Stomach smooth muscle (tissue), 2 donors: ENCODE measurements at regions not wholly inside any gene's neighbourhood (a gene's known extent, or its start where the extent isn't known, plus 50 kb on each side); places are given as distances from the start of the nearest gene placed in this dataset.
"Not testable (repeated sequence)": the region's sequence is repeated elsewhere in the genome, so short reads cannot be mapped to it uniquely, and the experiment has no call there.

ENCODE experiments used
- H3K27ac ChIP-seq: one replicate; pipeline ENCODE4 v1.7.0; 2013; ENCODE audit warnings: mild to moderate bottlenecking, low read length, inconsistent platforms
- H3K27me3 ChIP-seq, 2 donors: one replicate each; pipeline ENCODE4 v1.7.0; 2013; ENCODE audit warnings: low read length in 2 of 2; ENCODE audit not compliant: insufficient read depth in 2 of 2, control insufficient read depth in 1 of 2
- H3K36me3 ChIP-seq, 2 donors: one replicate each; pipeline ENCODE4 v1.7.0; 2013; ENCODE audit warnings: low read length in 2 of 2; ENCODE audit not compliant: control insufficient read depth in 2 of 2, insufficient read depth in 2 of 2
- H3K4me1 ChIP-seq: one replicate; pipeline ENCODE4 v1.7.0; 2013; ENCODE audit warnings: low read length; ENCODE audit not compliant: control insufficient read depth, insufficient read depth
- H3K4me3 ChIP-seq, 2 donors: one replicate each; pipeline ENCODE4 v1.7.0; 2013; ENCODE audit warnings: low read length in 2 of 2
- H3K9ac ChIP-seq, 2 donors: one replicate each; pipeline ENCODE4 v1.7.0; 2013; ENCODE audit warnings: low read length in 2 of 2, mild to moderate bottlenecking in 1 of 2
- H3K9me3 ChIP-seq, 2 donors: one replicate each; pipeline ENCODE4 v1.7.0; 2013; ENCODE audit warnings: low read length in 2 of 2; ENCODE audit not compliant: control insufficient read depth in 2 of 2
- donor health status: healthy.
- donor health status: Pancreatic carcinoma.

DNA sequence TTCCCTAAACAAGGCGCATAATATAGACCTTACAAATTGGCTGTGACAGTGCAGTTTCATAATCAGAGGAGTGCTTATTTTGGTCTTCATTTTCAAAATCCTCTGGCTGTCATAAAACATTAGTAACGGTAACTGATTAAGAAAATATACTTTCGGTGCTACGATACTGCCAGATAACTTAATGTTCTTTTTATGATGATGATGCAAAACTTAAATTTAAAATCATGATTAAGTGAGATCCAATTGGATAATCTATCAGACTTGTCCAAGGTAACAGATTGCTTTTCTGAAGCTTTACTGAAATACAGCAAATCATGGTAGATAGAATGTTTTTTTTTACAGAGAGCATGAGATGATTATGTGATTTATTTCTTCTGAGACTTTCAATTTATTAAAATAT is 364.2 kb upstream of the CNTN3 start:
- H3K27ac ChIP-seq, result no peak overlapping the region

DNA sequence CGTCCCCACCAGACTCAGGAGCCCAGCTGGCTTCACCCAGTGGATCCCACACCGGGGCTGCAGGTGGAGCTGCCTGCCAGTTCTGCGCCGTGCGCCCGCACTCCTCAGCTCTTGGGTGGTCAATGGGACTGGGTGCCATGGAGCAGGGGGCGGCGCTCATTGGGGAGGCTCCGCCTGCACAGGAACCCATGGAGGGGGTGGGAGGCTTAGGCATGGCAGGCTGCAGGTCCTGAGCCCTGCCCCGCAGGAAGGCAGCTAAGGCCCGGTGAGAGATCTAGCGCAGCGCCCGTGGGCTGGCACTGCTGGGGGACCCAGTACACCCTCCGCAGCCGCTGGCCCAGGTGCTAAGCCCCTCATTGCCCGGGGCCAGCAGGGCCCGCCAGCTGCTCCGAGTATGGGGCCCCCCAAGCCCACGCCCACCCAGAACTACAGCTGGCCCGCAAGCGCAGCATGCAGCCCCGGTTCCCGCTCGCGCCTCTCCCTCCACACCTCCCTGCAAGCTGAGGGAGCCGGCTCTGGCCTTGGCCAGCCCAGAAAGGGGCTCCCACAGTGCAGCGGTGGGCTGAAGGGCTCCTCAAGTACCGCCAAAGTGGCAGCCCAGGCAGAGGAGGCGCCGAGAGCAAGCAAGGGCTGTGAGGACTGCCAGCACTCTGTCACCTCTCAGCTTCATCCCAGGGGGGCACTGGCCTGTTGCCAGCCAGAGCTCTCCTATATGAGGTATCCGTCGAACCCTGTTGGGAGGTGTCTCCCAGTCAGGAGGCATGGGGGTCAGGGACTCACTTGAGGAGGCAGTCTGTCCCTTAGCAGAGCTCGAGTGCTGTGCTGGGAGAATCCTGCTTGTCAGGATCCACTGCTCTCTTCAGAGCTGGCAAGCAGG is 370.8 kb upstream of the CNTN3 start:
- not testable (repeated sequence) for H3K9ac ChIP-seq, H3K27me3 ChIP-seq, H3K9me3 ChIP-seq, H3K36me3 ChIP-seq, H3K4me1 ChIP-seq, H3K27ac ChIP-seq, H3K4me3 ChIP-seq

More for the DNA sequence above, 364.2 kb upstream of the CNTN3 start:
- Histone ChIP-seq H3K36me3 (no peaks in the 10 kb centered on the region), H3K9ac (no peak overlapping the region), H3K9me3 (no peaks in the 10 kb centered on the region), H3K4me3 (no peak overlapping the region), H3K27me3 (no peaks in the 10 kb centered on the region), H3K4me1 (no peaks in the 10 kb centered on the region)

DNA sequence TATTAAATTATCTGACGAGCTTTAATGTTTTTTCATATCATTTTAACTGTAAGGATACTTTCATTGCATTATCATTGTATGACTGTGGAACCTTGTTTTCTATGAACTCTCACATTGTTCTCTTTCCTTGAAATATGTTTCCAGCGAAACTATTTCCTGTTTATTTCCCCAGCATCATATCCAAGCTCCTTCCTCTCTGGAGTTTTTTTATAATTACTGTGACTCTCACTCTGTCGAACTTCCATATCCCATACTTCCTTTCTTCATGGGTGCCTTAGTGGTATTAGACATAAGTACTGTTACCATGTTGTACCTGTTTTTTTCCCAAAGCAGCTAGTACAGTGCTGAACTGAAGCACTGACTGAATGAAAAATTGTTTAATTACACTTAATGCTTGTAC is 373.6 kb upstream of the CNTN3 start:
- H3K4me3 ChIP-seq, result no peak overlapping the region
- no peak overlapping the region for H3K9ac ChIP-seq
- H3K36me3 ChIP-seq, result no peaks in the 10 kb centered on the region
- no peaks in the 10 kb centered on the region for H3K4me1 ChIP-seq
- H3K27ac ChIP-seq, result no peak overlapping the region
- no peaks in the 10 kb centered on the region for H3K27me3 ChIP-seq
- H3K9me3 ChIP-seq, result no peaks in the 10 kb centered on the region

DNA sequence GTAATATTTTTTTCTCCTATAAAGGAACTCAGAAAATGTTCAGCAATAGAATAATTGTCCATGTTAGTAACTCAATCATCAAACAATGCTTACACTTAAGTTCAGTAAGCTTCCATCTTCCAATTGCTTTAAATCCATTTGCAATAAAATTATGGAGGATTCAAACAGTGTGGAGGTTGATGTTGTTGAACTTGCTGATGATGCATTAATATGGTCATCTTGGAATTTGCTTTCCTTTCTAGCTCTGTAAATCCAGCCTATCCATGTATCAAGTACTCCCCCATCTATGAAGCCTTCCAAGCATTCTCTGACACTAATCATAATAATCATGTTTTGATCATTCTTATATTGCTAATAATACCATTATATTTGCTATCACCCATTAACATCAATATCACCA is 378.4 kb upstream of the CNTN3 start:
- H3K4me1 ChIP-seq, result no peaks in the 10 kb centered on the region
- no peaks in the 10 kb centered on the region for H3K27me3 ChIP-seq
- no peak overlapping the region for H3K27ac ChIP-seq
- no peak overlapping the region for H3K4me3 ChIP-seq
- H3K36me3 ChIP-seq, result no peaks in the 10 kb centered on the region
- no peak overlapping the region for H3K9ac ChIP-seq
- H3K9me3 ChIP-seq, result no peaks in the 10 kb centered on the region

DNA sequence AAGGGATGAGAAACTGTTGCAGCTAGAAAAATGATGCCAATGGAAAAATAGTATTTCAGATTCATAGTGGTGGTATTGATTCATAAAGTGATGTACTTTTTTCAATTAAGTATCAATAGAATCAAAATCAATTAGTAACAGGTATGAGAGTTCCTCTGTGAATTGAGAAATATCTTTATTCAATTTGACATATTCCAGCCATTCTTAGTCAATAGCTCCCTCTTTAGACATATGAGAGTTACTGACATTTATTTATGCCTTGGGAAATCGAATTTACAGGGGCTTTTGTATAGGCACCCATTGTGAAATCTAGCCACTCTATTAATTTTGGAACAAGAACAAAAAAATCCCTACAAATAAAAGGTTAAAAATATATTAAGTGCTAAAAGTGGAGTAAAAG is 386.9 kb upstream of the CNTN3 start:
- Histone ChIP-seq H3K9me3 (no peaks in the 10 kb centered on the region), H3K4me3 (no peak overlapping the region), H3K9ac (no peak overlapping the region), H3K4me1 (no peaks in the 10 kb centered on the region), H3K27me3 (no peaks in the 10 kb centered on the region), H3K36me3 (no peaks in the 10 kb centered on the region), H3K27ac (no peak overlapping the region)

DNA sequence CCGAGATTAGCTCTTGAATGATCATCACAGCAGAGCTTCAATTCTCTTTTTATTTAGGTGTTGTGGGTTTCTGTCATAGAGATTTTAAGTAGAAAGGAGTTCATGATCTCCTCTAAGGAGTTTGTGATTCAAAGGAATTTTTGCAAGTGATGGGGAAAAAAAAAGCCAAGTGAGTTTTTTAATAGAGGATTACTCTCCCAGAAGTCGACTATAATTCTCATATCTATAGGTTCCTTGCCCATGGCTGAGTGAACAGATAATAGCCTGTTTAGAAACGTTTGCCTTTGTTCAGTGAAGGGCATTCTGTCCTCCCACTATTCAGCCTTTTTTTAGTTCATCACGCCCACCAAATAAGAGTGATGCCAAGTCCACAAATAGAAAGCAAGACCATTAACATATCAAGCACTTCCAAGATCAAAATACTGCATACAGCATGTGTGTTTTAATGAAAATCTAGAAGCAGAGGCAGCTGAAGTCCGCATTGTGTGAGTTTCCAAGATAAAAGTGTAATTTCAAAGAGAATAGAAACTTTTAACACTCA is 398.4 kb upstream of the CNTN3 start:
- H3K9ac ChIP-seq, result no peak overlapping the region
- no peaks in the 10 kb centered on the region for H3K27me3 ChIP-seq
- no peaks in the 10 kb centered on the region for H3K9me3 ChIP-seq
- no peaks in the 10 kb centered on the region for H3K36me3 ChIP-seq
- no peak overlapping the region for H3K27ac ChIP-seq
- H3K4me1 ChIP-seq, result no peaks in the 10 kb centered on the region
- H3K4me3 ChIP-seq, result no peak overlapping the region

DNA sequence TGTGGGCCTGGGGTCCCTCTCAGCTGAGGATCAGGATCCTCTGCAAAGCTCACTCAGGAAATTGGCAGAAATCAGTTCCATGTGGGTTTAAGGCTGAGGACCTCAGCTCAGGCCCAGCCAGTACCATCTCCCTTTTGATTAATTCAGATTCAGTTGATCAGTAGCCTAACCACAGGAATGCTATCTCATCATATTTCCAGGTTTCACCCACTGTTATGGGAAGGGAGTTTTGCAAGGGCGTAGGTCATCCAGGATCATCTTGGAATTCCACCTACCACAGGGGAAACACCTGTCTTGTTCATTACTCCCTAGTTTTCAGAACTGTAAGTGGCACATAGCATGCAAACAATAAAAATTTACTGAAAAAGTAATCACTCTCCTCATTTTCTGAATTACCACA is 399.5 kb upstream of the CNTN3 start:
- H3K4me3 ChIP-seq, result no peak overlapping the region
- no peaks in the 10 kb centered on the region for H3K9me3 ChIP-seq
- no peak overlapping the region for H3K27ac ChIP-seq
- H3K9ac ChIP-seq, result no peak overlapping the region
- H3K4me1 ChIP-seq, result no peaks in the 10 kb centered on the region
- no peaks in the 10 kb centered on the region for H3K27me3 ChIP-seq
- no peaks in the 10 kb centered on the region for H3K36me3 ChIP-seq

DNA sequence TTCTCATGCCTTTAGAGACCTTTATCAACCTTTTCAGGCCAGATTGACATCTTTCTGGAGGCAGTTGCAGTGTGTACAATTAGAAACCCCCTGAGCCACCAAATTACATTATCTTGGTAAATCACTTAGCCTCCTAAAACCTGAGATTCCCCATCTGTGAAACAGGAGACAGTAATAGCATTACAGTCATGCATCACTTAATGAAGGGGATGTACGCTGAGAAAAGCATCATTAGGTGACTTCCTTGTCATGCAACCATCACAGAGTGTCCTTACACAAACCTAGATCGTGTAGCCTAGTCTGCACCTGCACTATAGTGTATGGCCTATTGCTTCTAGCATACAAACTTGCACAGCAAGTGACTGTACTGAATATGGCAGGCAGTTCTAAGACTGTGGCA is 400.8 kb upstream of the CNTN3 start:
- Histone ChIP-seq H3K27ac (no peak overlapping the region), H3K36me3 (no peaks in the 10 kb centered on the region), H3K9ac (no peak overlapping the region), H3K4me1 (no peaks in the 10 kb centered on the region), H3K27me3 (no peaks in the 10 kb centered on the region), H3K9me3 (no peaks in the 10 kb centered on the region), H3K4me3 (no peak overlapping the region)

DNA sequence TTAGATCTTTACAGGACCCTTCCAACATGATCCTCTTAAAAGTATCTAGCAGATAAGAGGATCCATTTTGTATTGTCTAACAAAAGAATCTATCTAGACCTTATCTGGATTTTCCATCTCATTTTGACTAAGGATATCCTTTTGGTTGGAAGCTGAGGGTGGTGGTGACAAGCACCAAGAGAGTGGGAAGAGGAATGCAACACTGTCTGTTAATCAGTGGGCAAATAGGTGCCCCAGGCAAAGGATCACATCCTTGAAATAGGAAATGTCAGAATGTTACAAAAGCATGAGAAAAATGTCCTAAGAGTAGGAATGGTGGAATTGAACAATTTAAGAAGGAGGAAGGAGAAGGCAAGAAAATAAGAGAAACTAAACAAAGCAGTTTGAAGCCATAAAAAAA is 420.7 kb upstream of the CNTN3 start:
- H3K4me3 ChIP-seq, result no peak overlapping the region
- H3K9ac ChIP-seq, result no peak overlapping the region
- no peaks in the 10 kb centered on the region for H3K4me1 ChIP-seq
- no peaks in the 10 kb centered on the region for H3K36me3 ChIP-seq
- no peak overlapping the region for H3K27ac ChIP-seq
- no peaks in the 10 kb centered on the region for H3K27me3 ChIP-seq
- H3K9me3 ChIP-seq, result no peaks in the 10 kb centered on the region

DNA sequence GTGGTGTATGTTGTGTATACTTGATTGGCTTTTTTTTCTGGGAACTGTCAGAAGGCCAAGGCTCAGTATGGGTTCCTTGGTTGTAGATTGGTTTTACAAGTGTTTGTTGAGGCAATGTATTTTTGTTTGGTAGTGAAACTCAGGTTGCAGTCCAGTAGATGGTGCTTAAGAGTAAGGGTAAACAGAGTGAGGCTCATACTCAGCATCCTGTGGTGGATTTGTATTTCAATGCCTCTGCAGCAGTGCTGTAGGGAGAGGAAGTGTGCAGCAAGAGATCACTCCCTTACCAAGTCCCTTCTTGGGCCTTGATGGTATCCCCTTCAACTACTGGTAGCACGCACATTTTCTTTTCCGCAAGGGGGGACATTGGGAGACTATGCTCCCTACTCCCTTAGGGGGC is 428.5 kb upstream of the CNTN3 start:
- H3K9me3 ChIP-seq, result peaks cover 2 to 6% of the 10 kb centered on the region in 2 donors
- no peak overlapping the region for H3K9ac ChIP-seq
- H3K27me3 ChIP-seq, result no peaks in the 10 kb centered on the region
- no peak overlapping the region for H3K4me3 ChIP-seq
- no peaks in the 10 kb centered on the region for H3K36me3 ChIP-seq
- no peaks in the 10 kb centered on the region for H3K4me1 ChIP-seq
- no peak overlapping the region for H3K27ac ChIP-seq

DNA sequence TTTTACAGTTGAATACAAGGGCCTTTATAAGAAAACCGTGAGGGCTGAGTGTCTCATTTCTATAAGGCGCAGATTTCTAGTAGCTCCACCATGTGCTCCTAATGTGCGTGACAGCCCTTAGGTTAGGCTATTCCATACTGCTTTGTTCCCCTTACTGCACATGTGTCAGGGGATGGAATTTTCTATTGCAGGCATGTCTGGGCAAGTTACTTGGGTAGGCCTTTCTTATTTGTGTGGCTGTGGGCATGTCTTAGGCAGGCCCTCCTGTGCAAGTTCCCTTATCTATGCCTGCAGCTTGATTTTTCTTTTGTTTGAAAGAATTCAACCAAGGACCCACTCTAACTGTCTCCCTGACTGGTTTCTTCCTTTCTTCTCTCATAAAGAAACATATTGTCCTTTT is 434.2 kb upstream of the CNTN3 start:
- no peak overlapping the region for H3K4me3 ChIP-seq
- H3K27ac ChIP-seq, result no peak overlapping the region
- no peak overlapping the region for H3K9ac ChIP-seq
- H3K4me1 ChIP-seq, result no peaks in the 10 kb centered on the region
- H3K36me3 ChIP-seq, result no peaks in the 10 kb centered on the region
- no peaks in the 10 kb centered on the region for H3K9me3 ChIP-seq
- H3K27me3 ChIP-seq, result no peaks in the 10 kb centered on the region
